ENCODE measurements at regions not wholly inside any gene's neighbourhood (a gene's known extent, or its start where the extent isn't known, plus 50 kb on each side); places are given as distances from the start of the nearest gene placed in this dataset.

GRCh38 chr6:9659848-9660247 is 755.0 kb downstream of the TFAP2A start (continued):
- no peak for TF ChIP-seq CTCF (IDR thresholded peaks at IDR 0.05 in 2 of 3, conservative IDR thresholded peaks at IDR 0.05 in 1 of 3; ENCODE audit: borderline replicate concordance in 1 of 3, insufficient read depth in 1 of 3, low read depth in 2 of 3, low read length in 2 of 3)
- no peak for TF ChIP-seq ZFX (IDR thresholded peaks at IDR 0.05)

GRCh38 chr6:9657994-9658393 is 756.9 kb downstream of the TFAP2A start:
- Histone ChIP-seq H3K27ac (ENCODE audit: low read depth, low read length) (no peak overlapping the region), H3K27me3 (ENCODE audit: insufficient read depth, low read length) (no peaks in the 10 kb centered on the region), H3K9ac (ENCODE audit: low read length) (no peak overlapping the region), H3K4me3 (replicated peaks in 1 of 2; ENCODE audit: low read depth in 1 of 2, low read length in 2 of 2) (no peak overlapping the region), H3K79me2 (ENCODE audit: insufficient read depth, low read length) (no peaks in the 10 kb centered on the region), H2AFZ (ENCODE audit: low read depth, low read length, poor library complexity, severe bottlenecking) (no peak overlapping the region), H3K4me1 (ENCODE audit: control insufficient read depth in 1 of 2, insufficient read depth in 2 of 2, low read length in 2 of 2) (no peaks in the 10 kb centered on the region), H3K4me2 (ENCODE audit: low read length) (no peak overlapping the region), H3K9me3 (ENCODE audit: control insufficient read depth in 1 of 2, insufficient read depth in 1 of 2, low read depth in 1 of 2, low read length in 2 of 2) (no peaks in the 10 kb centered on the region), H3K9me2 (ENCODE audit: insufficient read depth) (no peaks in the 10 kb centered on the region), H4K20me1 (ENCODE audit: insufficient read depth) (no peaks in the 10 kb centered on the region), H3K36me3 (ENCODE audit: control insufficient read depth in 1 of 2, insufficient read depth in 2 of 2, low read length in 2 of 2) (no peaks in the 10 kb centered on the region)
- intact Hi-C loops (cut with micrococcal nuclease): no loop called here
- CTCF ChIA-PET: no interaction called here
- TF ChIP-seq CTCF (IDR thresholded peaks at IDR 0.05 in 2 of 3, conservative IDR thresholded peaks at IDR 0.05 in 1 of 3; ENCODE audit: borderline replicate concordance in 1 of 3, insufficient read depth in 1 of 3, low read depth in 2 of 3, low read length in 2 of 3) (no peak), FOSL1 (IDR thresholded peaks at IDR 0.05; ENCODE audit: low read depth) (no peak), EZH2 (IDR thresholded peaks at IDR 0.05) (no peak), CEBPB (IDR thresholded peaks at IDR 0.05; ENCODE audit: low read depth) (no peak), ATF3 (IDR thresholded peaks at IDR 0.05) (no peak), SIN3A (IDR thresholded peaks at IDR 0.05; ENCODE audit: low read depth) (no peak), YY1 (IDR thresholded peaks at IDR 0.05; ENCODE audit: extremely low read depth, insufficient replicate concordance, low read depth, low read length) (no peak), SP1 (IDR thresholded peaks at IDR 0.05; ENCODE audit: low read depth) (no peak), JUND (IDR thresholded peaks at IDR 0.05) (no peak), ELF1 (IDR thresholded peaks at IDR 0.05; ENCODE audit: borderline replicate concordance, low read depth) (no peak), ZFX (IDR thresholded peaks at IDR 0.05) (no peak), SRF (IDR thresholded peaks at IDR 0.05; ENCODE audit: low read depth) (no peak), ZNF274 (IDR thresholded peaks at IDR 0.05; ENCODE audit: low read depth, low read length) (no peak), TCF7L2 (IDR thresholded peaks at IDR 0.05; ENCODE audit: borderline replicate concordance, extremely low read depth, insufficient read depth, insufficient read length) (no peak)
- RAD21 ChIA-PET (ENCODE audit: low non-redundant PET in 1 of 2, low total read pairs in 2 of 2, uncharacterized antibody in 2 of 2, unreplicated experiment in 2 of 2): no interaction called here
- no TSS peak for BruUV-seq (replicated peaks)
- POLR2A ChIA-PET: no interaction called here
- DNase-seq (ENCODE audit: low read depth, low spot score) (no peak), ATAC-seq (no peak)
